ENCODE measurements at regions not wholly inside any gene's neighbourhood (a gene's known extent, or its start where the extent isn't known, plus 50 kb on each side); places are given as distances from the start of the nearest gene placed in this dataset.

DNA sequence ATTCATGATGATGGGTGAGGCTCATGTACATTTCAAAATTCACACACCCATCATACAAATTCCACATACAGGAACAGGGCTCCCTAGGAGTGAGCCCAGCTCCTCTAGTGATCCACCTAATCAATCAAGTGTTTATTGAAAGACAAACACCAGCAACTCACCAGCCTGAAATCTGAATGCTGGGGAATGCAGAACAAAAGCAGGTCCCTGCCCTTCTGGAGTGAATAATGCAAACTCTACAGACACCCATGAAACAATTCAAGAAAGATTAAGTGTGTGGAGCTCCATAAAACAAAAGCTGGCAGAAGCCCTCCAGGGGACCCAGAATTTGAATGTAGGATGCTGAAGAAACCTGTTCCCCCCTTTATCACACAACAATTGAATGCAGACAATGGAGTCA is 396.7 kb upstream of the JARID2 start:
- Mint-ChIP-seq H3K4me3 (no peak overlapping the region), H3K36me3 (ENCODE audit: insufficient read depth in 1 of 3, low read depth in 3 of 3) (peaks cover 0 to 4% (median 0%) of the 10 kb centered on the region in 3 experiments; a peak in 1 of 7 replicates), H3K4me1 (peaks cover 30 to 33% of the 10 kb centered on the region in 2 experiments), H3K27me3 (ENCODE audit: low read depth) (0 out of 2 replicates have a peak, but pooled peaks cover 2% of the 10 kb centered on the region), H3K9me3 (no peaks in the 10 kb centered on the region), H3K27ac (peak overlapping the region in 1 of 3 experiments; percentile 82; a peak in 3 of 7 replicates)
- Histone ChIP-seq H3K14ac (ENCODE audit: insufficient read depth, low read length) (no peak overlapping the region), H3K9ac (ENCODE audit: extremely low read depth, insufficient read length, low read length) (no peak overlapping the region), H4K8ac (replicated peaks; ENCODE audit: insufficient read length, low read depth, low read length) (no peak overlapping the region), H4K91ac (ENCODE audit: insufficient read length, low read depth, low read length) (no peak overlapping the region), H2BK12ac (ENCODE audit: insufficient read length, low read depth, low read length) (no peak overlapping the region), H3K27me3 (ENCODE audit: insufficient read depth, low read length) (no peaks in the 10 kb centered on the region), H2BK120ac (ENCODE audit: low read depth, low read length, poor library complexity, severe bottlenecking) (no peak overlapping the region), H4K20me1 (ENCODE audit: control insufficient read depth, insufficient read depth, insufficient read length) (no peaks in the 10 kb centered on the region), H3K18ac (ENCODE audit: insufficient read length, low read depth, low read length) (no peak overlapping the region), H2BK5ac (ENCODE audit: insufficient read length, low read length) (no peak overlapping the region), H2BK20ac (ENCODE audit: low read depth, low read length, poor library complexity, severe bottlenecking) (no peak overlapping the region), H3K23ac (ENCODE audit: insufficient read length, low read depth, low read length) (no peak overlapping the region), H3K27ac (ENCODE audit: insufficient read length, low read depth, low read length) (no peak overlapping the region), H3K9me3 (ENCODE audit: control insufficient read depth, low read depth, low read length) (no peaks in the 10 kb centered on the region), H2BK15ac (ENCODE audit: low read depth, low read length) (no peak overlapping the region), H3K4me2 (ENCODE audit: insufficient read depth, insufficient read length, low read length) (no peak overlapping the region), H2AK5ac (ENCODE audit: insufficient read length, low read length) (no peak overlapping the region), H3K4ac (ENCODE audit: low read depth, low read length) (no peak overlapping the region), H3K4me1 (ENCODE audit: insufficient read depth, low read length) (peaks cover 5% of the 10 kb centered on the region; the same call in 1 of the 2 replicates), H3K23me2 (ENCODE audit: insufficient read length, low read depth, low read length, poor library complexity, severe bottlenecking) (no peaks in the 10 kb centered on the region), H3T11ph (ENCODE audit: low read length) (no peak overlapping the region), H4K5ac (ENCODE audit: insufficient read length, low read depth, low read length) (no peak overlapping the region), H3K79me1 (ENCODE audit: insufficient read depth, low read depth, low read length, poor library complexity, severe bottlenecking) (no peaks in the 10 kb centered on the region), H2AFZ (ENCODE audit: low read length) (no peak overlapping the region), H3K56ac (ENCODE audit: insufficient read length, low read depth, low read length) (no peak overlapping the region), H3K79me2 (ENCODE audit: insufficient read depth, low read length) (no peaks in the 10 kb centered on the region)
- TF ChIP-seq, protein P1, sequence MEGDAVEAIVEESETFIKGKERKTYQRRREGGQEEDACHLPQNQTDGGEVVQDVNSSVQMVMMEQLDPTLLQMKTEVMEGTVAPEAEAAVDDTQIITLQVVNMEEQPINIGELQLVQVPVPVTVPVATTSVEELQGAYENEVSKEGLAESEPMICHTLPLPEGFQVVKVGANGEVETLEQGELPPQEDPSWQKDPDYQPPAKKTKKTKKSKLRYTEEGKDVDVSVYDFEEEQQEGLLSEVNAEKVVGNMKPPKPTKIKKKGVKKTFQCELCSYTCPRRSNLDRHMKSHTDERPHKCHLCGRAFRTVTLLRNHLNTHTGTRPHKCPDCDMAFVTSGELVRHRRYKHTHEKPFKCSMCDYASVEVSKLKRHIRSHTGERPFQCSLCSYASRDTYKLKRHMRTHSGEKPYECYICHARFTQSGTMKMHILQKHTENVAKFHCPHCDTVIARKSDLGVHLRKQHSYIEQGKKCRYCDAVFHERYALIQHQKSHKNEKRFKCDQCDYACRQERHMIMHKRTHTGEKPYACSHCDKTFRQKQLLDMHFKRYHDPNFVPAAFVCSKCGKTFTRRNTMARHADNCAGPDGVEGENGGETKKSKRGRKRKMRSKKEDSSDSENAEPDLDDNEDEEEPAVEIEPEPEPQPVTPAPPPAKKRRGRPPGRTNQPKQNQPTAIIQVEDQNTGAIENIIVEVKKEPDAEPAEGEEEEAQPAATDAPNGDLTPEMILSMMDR (conservative IDR thresholded peaks at IDR 0.05): no peak
- no peak for DNase-seq
